ENCODE measurements at regions not wholly inside any gene's neighbourhood (a gene's known extent, or its start where the extent isn't known, plus 50 kb on each side); places are given as distances from the start of the nearest gene placed in this dataset.

DNA sequence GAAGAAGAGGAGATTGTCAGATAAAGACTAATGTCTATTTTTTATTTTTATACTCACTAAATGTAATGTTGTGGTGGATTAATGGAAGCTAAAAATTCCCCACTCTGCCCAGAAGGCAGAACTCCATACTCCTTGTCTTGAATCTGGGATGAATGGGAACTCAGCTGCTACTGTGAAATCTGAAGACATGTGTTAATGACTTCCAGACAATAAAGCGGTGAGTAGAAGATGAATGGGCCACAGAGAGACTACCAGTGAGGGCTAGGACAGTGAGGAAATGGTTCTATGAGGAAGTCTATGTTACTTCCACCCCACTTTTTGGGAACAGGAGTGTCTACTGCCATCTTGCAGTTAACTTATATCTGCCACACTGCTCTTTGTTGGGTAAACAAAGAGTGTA is 726.9 kb downstream of the CDH8 start:
- peaks cover 4% of the 10 kb centered on the region for H3K4me1 Mint-ChIP-seq
- no peaks in the 10 kb centered on the region for H3K27me3 Mint-ChIP-seq (ENCODE audit: low read depth)
- peaks cover 7% of the 10 kb centered on the region for H3K9me3 Mint-ChIP-seq
- TF ChIP-seq, protein P1, sequence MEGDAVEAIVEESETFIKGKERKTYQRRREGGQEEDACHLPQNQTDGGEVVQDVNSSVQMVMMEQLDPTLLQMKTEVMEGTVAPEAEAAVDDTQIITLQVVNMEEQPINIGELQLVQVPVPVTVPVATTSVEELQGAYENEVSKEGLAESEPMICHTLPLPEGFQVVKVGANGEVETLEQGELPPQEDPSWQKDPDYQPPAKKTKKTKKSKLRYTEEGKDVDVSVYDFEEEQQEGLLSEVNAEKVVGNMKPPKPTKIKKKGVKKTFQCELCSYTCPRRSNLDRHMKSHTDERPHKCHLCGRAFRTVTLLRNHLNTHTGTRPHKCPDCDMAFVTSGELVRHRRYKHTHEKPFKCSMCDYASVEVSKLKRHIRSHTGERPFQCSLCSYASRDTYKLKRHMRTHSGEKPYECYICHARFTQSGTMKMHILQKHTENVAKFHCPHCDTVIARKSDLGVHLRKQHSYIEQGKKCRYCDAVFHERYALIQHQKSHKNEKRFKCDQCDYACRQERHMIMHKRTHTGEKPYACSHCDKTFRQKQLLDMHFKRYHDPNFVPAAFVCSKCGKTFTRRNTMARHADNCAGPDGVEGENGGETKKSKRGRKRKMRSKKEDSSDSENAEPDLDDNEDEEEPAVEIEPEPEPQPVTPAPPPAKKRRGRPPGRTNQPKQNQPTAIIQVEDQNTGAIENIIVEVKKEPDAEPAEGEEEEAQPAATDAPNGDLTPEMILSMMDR (IDR thresholded peaks at IDR 0.05; ENCODE audit: unreplicated experiment), result no peak
- DNase-seq (ENCODE audit: low spot score in 2 of 2, unreplicated experiment in 2 of 2), result no peak
- no peak overlapping the region for H3K27ac Mint-ChIP-seq
- H3K36me3 Mint-ChIP-seq, result peaks cover under 1% of the 10 kb centered on the region
- H3K4me3 Mint-ChIP-seq, result no peak overlapping the region

DNA sequence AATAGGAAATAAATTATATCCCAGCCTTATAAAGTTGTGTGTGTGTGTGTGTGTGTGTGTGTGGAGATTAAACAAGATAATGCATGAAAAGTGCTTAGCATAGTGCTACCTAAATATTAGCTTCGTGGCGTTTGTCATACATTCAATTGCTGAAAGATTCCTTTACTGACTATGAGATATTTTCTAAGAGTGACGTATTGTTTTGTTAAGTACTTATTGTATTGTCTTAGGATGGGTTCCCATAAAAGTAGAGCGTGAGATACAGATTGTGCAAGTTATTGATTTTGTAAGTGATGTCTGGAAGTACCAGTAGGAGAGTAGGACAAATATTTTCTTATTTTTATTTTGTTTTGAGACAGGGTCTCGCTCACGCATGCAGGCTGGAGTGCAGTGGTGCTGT is 730.0 kb downstream of the CDH8 start:
- H3K27me3 Mint-ChIP-seq (ENCODE audit: low read depth), result no peaks in the 10 kb centered on the region
- H3K4me1 Mint-ChIP-seq, result peaks cover 1% of the 10 kb centered on the region
- no peak for DNase-seq (ENCODE audit: low spot score in 2 of 2, unreplicated experiment in 2 of 2)
- H3K9me3 Mint-ChIP-seq, result peaks cover 3% of the 10 kb centered on the region
- no peaks in the 10 kb centered on the region for H3K36me3 Mint-ChIP-seq
- H3K27ac Mint-ChIP-seq, result no peak overlapping the region
- no peak overlapping the region for H3K4me3 Mint-ChIP-seq
- TF ChIP-seq, protein P1 (IDR thresholded peaks at IDR 0.05; ENCODE audit: unreplicated experiment), result no peak

DNA sequence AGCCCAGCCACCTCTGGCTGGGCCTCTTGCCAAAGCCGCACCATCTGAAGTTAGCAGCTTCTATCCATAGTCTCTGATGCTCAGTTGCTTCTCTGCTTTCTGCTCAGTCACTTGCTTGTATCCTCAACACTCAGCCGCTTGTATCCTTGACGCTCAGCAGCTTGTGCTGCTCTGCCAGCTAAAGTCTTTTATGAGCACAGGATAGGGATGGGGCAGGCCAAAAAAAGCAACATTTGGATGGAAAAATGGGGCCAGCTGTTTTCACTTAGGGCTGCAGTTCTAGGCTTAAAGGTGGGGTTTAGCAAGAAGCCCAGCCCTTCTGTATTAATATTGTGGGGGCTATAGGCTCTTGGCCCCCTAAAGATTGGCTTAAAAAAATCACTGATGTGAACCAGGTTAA is 739.4 kb downstream of the CDH8 start:
- Mint-ChIP-seq H3K27me3 (ENCODE audit: low read depth) (no peaks in the 10 kb centered on the region), H3K36me3 (no peaks in the 10 kb centered on the region), H3K4me3 (no peak overlapping the region), H3K27ac (no peak overlapping the region), H3K9me3 (no peaks in the 10 kb centered on the region), H3K4me1 (no peaks in the 10 kb centered on the region)
- no peak for DNase-seq (ENCODE audit: low spot score in 2 of 2, unreplicated experiment in 2 of 2)
- TF ChIP-seq, protein P1 (IDR thresholded peaks at IDR 0.05; ENCODE audit: unreplicated experiment), result no peak

DNA sequence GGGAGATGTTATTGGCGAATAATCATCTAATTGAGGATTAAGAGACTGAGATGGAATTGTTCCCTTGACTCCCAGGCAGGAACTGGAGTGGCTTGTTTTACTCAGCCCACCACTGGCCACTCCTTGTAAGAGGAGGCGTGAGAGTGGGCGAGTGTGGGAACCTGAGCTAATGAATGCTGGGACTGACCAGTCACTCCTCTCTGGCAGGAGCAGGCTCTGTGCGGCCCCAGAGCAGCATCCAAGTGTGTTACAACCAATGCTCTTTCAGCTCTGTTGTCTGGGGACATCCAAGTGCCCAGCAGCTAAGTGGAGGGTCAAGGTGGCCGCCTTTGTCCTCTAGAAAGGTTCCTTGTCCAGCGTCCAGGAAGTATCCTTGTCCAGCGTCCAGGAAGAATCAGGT is 739.9 kb downstream of the CDH8 start:
- DNase-seq (ENCODE audit: low spot score in 2 of 2, unreplicated experiment in 2 of 2), result no peak
- Mint-ChIP-seq H3K27ac (no peak overlapping the region), H3K36me3 (no peaks in the 10 kb centered on the region), H3K4me3 (no peak overlapping the region), H3K9me3 (no peaks in the 10 kb centered on the region), H3K27me3 (ENCODE audit: low read depth) (no peaks in the 10 kb centered on the region), H3K4me1 (no peaks in the 10 kb centered on the region)
- TF ChIP-seq, protein P1 (IDR thresholded peaks at IDR 0.05; ENCODE audit: unreplicated experiment), result no peak

DNA sequence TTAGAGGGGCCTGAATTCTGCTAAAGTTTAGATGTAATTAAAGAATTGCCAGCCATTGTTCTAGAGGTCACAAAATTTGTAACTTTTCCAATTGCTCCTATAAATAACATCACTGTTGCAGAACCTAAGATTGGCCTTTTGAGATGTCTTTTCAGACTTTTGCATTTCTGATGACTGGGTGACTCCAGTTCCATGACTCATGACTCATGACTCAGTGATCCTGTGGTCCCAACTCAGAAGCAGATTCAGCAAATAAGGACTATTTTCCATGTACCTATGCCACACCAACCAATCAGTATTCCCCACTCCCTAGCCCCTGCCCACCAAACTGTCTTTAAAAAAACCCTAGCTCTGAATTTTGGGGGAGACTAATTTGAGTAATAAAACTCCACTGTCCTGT is 740.9 kb downstream of the CDH8 start:
- TF ChIP-seq, protein P1 (IDR thresholded peaks at IDR 0.05; ENCODE audit: unreplicated experiment), result no peak
- Mint-ChIP-seq H3K4me3 (no peak overlapping the region), H3K36me3 (no peaks in the 10 kb centered on the region), H3K9me3 (no peaks in the 10 kb centered on the region), H3K27ac (no peak overlapping the region), H3K4me1 (no peaks in the 10 kb centered on the region), H3K27me3 (ENCODE audit: low read depth) (no peaks in the 10 kb centered on the region)
- no peak for DNase-seq (ENCODE audit: low spot score in 2 of 2, unreplicated experiment in 2 of 2)

DNA sequence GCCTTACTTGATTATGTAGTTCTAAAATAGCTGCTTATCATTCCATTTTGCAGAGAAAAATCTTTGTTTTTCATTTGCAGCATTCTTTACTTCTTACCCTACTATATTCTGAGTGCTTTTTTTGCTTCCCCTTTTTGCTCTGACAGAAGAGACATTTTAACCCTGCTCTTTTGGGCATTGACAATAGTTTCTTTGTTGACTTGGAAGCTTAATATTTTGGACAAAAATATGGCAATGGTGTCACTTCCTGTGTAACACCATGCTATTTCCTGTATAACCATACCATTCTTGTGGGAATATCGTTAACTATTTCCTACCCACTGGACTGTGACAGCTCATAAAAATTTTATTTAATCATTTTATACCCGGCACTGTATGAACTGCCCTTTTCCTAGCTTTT is 747.1 kb downstream of the CDH8 start:
- Mint-ChIP-seq H3K9me3 (peaks cover 7% of the 10 kb centered on the region), H3K27ac (no peak overlapping the region), H3K36me3 (no peaks in the 10 kb centered on the region), H3K27me3 (ENCODE audit: low read depth) (no peaks in the 10 kb centered on the region), H3K4me3 (no peak overlapping the region), H3K4me1 (no peaks in the 10 kb centered on the region)
- TF ChIP-seq, protein P1 (IDR thresholded peaks at IDR 0.05; ENCODE audit: unreplicated experiment), result no peak
- DNase-seq (ENCODE audit: low spot score in 2 of 2, unreplicated experiment in 2 of 2), result no peak
